GM19324 (cell line): ENCODE measurements at regions not wholly inside any gene's neighbourhood (a gene's known extent, or its start where the extent isn't known, plus 50 kb on each side); places are given as distances from the start of the nearest gene placed in this dataset.
"Not testable (repeated sequence)": the region's sequence is repeated elsewhere in the genome, so short reads cannot be mapped to it uniquely, and the experiment has no call there.

ENCODE experiments used
- ATAC-seq: cut with Tn5 transposase; IDR thresholded peaks from one replicate; pipeline ENCODE4 v1.9.1; 2021; ENCODE audit warnings: mild to moderate bottlenecking, moderate library complexity; ENCODE audit not compliant: unreplicated experiment, low FRiP score

GRCh38 chrX:107296184-107296583, 89.8 kb downstream of the DNAAF6 start:
- not testable (repeated sequence) for ATAC-seq

DNA sequence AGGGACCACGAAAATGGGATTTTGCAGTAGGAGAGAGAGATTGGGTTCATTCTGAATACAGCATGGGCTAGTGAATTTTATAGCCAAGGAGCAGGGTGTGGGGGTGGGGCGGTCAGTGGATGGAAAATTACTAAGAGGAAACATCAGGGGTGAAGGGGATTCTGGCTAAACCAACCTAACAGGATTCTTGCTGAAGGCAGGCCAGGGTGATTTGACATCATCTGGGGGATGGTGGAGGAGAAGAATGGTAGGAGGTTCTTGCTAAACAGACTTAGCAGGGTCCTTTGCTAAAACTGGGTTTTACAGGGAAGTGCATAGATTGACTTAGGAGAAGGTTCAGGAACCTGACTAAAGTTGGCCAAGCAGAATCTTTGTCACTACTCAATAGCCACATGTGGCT, 91.9 kb downstream of the DNAAF6 start:
- ATAC-seq = no peak

GRCh38 chrX:107301253-107301652, 94.8 kb downstream of the DNAAF6 start:
- no peak for ATAC-seq

GRCh38 chrX:107304141-107304540, 97.7 kb downstream of the DNAAF6 start:
- no peak for ATAC-seq

- no peak for ATAC-seq
Observed at GRCh38 chrX:107323786-107324492, 117.5 kb downstream of the DNAAF6 start.

DNA sequence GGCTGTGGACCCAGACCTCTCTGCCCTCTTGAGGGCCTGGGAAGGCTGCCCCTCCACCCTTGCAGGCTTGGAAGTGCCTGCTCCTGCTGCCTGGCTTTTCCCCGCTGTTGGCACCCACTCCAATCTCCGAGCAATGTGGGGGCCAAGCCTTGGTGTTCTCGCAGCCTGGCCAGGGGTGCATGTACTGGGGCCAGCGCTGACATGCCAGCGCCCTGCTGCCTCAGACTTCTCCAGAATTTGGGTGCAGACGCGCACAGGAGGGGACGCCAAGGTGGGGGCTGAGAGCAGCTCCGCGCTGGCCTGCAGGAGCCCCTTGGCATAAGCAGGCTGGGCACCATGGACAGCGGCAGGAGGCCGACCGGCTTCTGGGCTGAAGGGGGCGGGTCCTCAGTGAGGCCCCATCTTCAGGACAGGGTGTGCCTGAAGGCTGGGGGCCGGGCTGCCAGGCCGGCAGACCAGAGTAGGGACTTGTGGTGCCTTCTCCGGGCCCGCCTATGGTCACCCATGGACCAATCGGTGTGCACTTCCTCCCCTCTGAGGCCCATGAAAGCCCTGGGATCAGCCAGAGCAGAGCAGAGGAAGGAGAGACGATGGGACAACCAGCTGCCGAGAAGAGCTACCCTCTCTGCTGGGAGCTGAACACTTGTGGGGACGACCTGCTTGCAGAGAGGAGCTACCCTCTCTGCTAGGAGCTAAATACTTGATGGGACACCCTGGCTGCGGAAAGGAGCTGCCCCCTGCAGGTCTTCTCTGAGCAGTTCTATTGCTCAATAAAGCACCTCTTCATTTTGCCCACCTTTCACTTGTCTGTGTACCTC, 118.3 kb downstream of the DNAAF6 start:
- ATAC-seq = no peak

- ATAC-seq = no peak
Observed at GRCh38 chrX:107325467-107325866, 119.1 kb downstream of the DNAAF6 start.

DNA sequence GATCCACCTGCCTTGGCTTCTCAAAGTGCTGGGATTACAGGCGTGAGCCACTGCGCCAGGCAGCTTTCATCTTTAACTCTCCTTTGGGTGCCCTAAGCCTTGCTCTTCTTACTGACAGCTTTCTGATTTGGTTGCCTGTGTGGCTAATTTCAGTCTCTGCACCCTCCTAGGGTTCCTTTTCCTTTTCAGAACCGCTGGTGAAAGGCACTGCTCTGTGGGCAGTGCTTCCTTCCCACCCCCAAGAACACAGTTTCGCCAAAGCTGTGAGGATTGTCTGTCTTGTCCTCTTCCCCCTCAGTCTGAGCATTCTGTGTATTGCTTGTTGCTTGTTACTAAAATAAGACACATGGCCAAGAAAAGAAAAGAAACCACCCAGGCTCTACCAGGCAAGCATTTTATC, 101.4 kb upstream of the FRMPD3 start:
- no peak for ATAC-seq

- ATAC-seq = no peak
Observed at GRCh38 chrX:107348990-107349389, 100.5 kb upstream of the FRMPD3 start.

- ATAC-seq = no peak
Observed at GRCh38 chrX:107355533-107355932, 93.9 kb upstream of the FRMPD3 start.

DNA sequence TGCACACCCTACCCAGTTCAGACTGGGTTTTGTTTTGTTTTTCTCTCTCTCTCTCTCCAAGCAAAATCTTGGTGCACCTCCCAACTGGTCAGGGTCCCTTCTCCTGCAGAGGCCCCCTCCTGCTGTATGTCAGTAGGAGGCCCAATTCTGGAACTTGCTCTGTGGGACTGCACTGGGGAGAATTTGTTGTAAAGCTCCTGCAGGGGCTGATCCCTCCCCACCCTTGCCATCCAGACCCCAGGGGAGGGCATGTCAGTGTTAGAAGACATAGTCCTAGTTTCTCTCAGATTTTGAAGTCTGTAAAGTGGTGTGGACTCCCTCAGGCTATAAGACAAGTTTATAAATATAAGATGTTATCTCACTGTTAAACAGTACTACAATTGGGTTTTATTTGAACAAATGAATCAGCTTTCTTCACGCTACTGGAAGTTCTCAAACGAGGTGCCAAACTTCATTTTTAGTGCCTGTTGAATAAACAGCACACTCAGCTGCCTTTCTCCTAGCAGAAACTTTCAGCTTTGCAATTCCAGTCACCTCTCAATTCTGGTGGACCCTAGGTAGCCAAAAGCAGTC, 88.6 kb upstream of the FRMPD3 start:
- ATAC-seq = no peak

- not testable (repeated sequence) for ATAC-seq
Observed at GRCh38 chrX:107370185-107370584, 79.3 kb upstream of the FRMPD3 start.

DNA sequence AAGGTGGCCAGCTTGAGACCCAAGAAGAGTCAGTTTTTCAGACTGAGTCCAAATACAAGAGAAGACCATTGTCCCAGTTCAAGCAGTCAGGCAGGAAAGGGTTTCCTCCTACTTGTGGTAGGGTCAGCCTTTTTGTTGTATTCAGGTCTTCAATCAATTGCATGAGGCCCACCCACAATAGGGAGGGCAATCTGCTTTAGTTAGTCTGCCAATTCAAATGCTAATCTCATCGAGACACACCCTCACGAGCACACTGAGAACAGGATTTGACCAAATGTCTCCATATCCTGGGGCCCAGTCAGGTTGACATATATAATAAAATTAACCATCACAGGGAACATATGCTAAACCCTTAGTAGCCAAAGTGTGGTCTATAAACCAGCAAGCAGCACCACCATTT, 75.3 kb upstream of the FRMPD3 start:
- no peak for ATAC-seq

- no peak for ATAC-seq
Observed at GRCh38 chrX:107374831-107375230, 74.6 kb upstream of the FRMPD3 start.

GRCh38 chrX:107376186-107376585, 73.3 kb upstream of the FRMPD3 start:
- not testable (repeated sequence) for ATAC-seq

- no peak for ATAC-seq
Observed at GRCh38 chrX:107384397-107385105, 64.9 kb upstream of the FRMPD3 start.

DNA sequence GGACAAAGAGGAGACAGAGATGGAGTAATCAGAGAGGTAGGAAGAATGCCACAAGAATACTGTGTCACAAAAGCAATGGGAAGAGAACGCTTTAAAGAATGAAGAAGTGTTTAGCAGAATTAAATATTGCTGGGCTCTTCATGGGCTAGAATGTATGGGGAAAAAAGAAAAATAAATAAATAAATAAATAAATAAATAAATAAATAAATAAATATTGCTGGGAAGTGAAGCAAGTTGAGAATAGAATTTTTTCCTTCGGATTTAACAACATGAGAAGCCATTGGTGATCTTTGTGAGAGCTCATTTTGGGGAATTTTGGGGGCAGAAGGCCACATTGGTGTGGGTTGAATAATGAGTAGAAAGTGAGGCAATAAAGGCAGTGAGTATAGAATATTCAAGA, 59.7 kb upstream of the FRMPD3 start:
- ATAC-seq = no peak

DNA sequence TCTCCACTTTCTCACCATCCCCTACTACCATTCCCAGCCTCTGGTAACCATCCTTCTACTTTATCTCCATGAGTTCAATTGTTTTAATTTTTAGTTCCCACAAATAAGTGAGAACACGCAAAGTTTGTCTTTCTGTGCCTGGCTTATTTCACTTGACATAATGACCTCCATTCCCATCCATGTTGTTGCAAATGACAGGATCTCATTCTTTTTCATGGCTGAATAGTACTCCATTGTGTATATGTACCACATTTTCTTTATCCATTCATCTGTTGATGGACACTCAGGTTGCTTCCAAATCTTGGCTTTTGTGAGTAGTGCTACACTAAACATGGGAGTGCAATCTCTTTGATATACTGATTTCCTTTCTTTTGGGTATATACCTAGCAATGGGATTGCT, 55.8 kb upstream of the FRMPD3 start:
- not testable (repeated sequence) for ATAC-seq

- no peak for ATAC-seq
Observed at GRCh38 chrX:107396235-107396634, 53.2 kb upstream of the FRMPD3 start.

GRCh38 chrX:107396783-107397182, 52.7 kb upstream of the FRMPD3 start:
- no peak for ATAC-seq

- peak; percentile 79 for ATAC-seq
Observed at GRCh38 chrX:107398115-107398514, 51.3 kb upstream of the FRMPD3 start.
